Esophagus muscularis mucosa (tissue), 3 donors: ENCODE measurements at regions not wholly inside any gene's neighbourhood (a gene's known extent, or its start where the extent isn't known, plus 50 kb on each side); places are given as distances from the start of the nearest gene placed in this dataset.

Experiments
- POLR2A ChIP-seq: fragments of 450-650 bp; IDR thresholded peaks from one replicate; pipeline ENCODE4 v1.6.1; 2017; ENCODE audit warnings: antibody characterized with exemption, moderate library complexity, mild to moderate bottlenecking, low read depth
- POLR2AphosphoS5 ChIP-seq, 2 donors: sonication (generic); formaldehyde crosslinking; IDR thresholded peaks; one replicate each; pipeline ENCODE4 v1.6.1; 2017; ENCODE audit warnings: antibody characterized with exemption in 2 of 2
- TF ChIP-seq, protein P1 (sequence below), 3 experiments: fragments of 200-600 bp in 2 of 3; fragments of 450-650 bp in 1 of 3; sonication (generic) in 2 of 3; IDR thresholded peaks; one replicate each; pipeline ENCODE4 v1.5.1; 2017 to 2019; ENCODE audit warnings: antibody characterized with exemption in 3 of 3, mild to moderate bottlenecking in 2 of 3, moderate library complexity in 1 of 3

DNA sequence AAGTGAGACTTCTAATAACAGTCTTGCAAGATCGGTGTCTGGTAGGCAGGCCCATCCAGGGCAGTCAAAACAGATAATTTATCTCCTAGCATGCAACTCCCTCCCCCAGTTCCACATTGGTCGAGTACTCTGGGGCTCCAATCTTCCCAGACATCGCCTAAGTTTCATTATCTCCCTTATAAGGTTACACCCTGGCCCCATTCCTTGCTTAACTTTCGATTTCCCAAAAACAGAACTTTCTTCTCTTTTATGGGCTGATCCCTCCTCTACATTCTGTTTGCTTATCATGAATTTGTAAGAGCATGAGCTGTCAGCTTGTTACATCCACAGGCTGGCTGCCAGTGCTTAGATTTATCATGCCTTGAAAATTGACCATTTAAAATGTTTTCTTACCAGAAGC lies 471.3 kb downstream of the TECRL start:
- TF ChIP-seq POLR2AphosphoS5 (IDR thresholded peaks at IDR 0.05) (no peak), POLR2A (no peak)
- TF ChIP-seq, protein P1, sequence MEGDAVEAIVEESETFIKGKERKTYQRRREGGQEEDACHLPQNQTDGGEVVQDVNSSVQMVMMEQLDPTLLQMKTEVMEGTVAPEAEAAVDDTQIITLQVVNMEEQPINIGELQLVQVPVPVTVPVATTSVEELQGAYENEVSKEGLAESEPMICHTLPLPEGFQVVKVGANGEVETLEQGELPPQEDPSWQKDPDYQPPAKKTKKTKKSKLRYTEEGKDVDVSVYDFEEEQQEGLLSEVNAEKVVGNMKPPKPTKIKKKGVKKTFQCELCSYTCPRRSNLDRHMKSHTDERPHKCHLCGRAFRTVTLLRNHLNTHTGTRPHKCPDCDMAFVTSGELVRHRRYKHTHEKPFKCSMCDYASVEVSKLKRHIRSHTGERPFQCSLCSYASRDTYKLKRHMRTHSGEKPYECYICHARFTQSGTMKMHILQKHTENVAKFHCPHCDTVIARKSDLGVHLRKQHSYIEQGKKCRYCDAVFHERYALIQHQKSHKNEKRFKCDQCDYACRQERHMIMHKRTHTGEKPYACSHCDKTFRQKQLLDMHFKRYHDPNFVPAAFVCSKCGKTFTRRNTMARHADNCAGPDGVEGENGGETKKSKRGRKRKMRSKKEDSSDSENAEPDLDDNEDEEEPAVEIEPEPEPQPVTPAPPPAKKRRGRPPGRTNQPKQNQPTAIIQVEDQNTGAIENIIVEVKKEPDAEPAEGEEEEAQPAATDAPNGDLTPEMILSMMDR (IDR thresholded peaks at IDR 0.05): no peak
